ENCODE measurements at regions not wholly inside any gene's neighbourhood (a gene's known extent, or its start where the extent isn't known, plus 50 kb on each side); places are given as distances from the start of the nearest gene placed in this dataset.

DNA sequence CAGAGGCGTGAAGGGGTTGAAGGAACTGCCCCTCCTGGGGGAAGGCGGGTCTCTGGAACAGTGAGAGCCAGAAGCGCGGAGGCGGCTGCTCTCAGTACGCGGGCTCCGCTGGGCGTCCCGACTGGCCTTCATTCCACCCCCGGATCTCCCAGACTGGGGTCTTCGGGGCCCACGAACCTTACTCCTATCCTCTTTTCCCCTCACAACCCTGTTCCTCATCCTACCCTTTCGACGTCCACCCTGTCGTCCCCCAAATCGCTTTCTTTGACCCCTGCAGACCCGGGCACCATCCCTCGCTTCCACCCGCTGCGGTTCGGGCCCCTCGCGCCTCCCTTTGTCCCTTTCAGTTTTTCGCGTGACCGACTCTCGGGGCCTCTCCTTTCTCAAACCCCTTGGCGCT, 2114.6 kb downstream of the TP53TG3F start:
- TF ChIP-seq, protein P1, sequence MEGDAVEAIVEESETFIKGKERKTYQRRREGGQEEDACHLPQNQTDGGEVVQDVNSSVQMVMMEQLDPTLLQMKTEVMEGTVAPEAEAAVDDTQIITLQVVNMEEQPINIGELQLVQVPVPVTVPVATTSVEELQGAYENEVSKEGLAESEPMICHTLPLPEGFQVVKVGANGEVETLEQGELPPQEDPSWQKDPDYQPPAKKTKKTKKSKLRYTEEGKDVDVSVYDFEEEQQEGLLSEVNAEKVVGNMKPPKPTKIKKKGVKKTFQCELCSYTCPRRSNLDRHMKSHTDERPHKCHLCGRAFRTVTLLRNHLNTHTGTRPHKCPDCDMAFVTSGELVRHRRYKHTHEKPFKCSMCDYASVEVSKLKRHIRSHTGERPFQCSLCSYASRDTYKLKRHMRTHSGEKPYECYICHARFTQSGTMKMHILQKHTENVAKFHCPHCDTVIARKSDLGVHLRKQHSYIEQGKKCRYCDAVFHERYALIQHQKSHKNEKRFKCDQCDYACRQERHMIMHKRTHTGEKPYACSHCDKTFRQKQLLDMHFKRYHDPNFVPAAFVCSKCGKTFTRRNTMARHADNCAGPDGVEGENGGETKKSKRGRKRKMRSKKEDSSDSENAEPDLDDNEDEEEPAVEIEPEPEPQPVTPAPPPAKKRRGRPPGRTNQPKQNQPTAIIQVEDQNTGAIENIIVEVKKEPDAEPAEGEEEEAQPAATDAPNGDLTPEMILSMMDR (IDR thresholded peaks at IDR 0.05): no peak
- no peak for TF ChIP-seq POLR2A (IDR thresholded peaks at IDR 0.05)
